DOHH2 (cell line): ENCODE measurements at regions not wholly inside any gene's neighbourhood (a gene's known extent, or its start where the extent isn't known, plus 50 kb on each side); places are given as distances from the start of the nearest gene placed in this dataset.
"Not testable (repeated sequence)": the region's sequence is repeated elsewhere in the genome, so short reads cannot be mapped to it uniquely, and the experiment has no call there.

ENCODE experiments used
- H3F3A ChIP-seq: fragments of 200-600 bp; sonication (generic), shearing (Covaris generic); 2 replicates; pipeline ENCODE4 v1.6.0; 2016; ENCODE audit warnings: antibody characterized with exemption, mild to moderate bottlenecking; ENCODE audit not compliant: control insufficient read depth, insufficient read depth
- H3K27ac ChIP-seq: fragments of 200-600 bp; sonication (generic); 2 replicates; pipeline ENCODE4 v1.5.1; 2014; ENCODE audit warnings: low read depth, mild to moderate bottlenecking, low read length, moderate library complexity
- H3K27me3 ChIP-seq: fragments of 200-600 bp; sonication (generic); 2 replicates; pipeline ENCODE4 v1.6.1; 2014; ENCODE audit warnings: mild to moderate bottlenecking, low read length, mixed read lengths; ENCODE audit not compliant: control insufficient read depth
- H3K36me3 ChIP-seq: fragments of 200-600 bp; sonication (generic); 2 replicates; pipeline ENCODE4 v1.6.1; 2014; ENCODE audit warnings: mild to moderate bottlenecking, low read length, moderate library complexity, mixed read lengths; ENCODE audit not compliant: control insufficient read depth
- H3K4me1 ChIP-seq: fragments of 200-600 bp; sonication (generic); 2 replicates; pipeline ENCODE4 v1.6.1; 2014; ENCODE audit warnings: mild to moderate bottlenecking, low read length, mixed read lengths; ENCODE audit not compliant: control insufficient read depth
- H3K4me2 ChIP-seq: fragments of 200-600 bp; sonication (generic); 2 replicates; pipeline ENCODE4 v1.6.0; 2014; ENCODE audit warnings: mild to moderate bottlenecking, low read length, moderate library complexity
- H3K4me3 ChIP-seq: fragments of 200-600 bp; sonication (generic); 2 replicates; pipeline ENCODE4 v1.5.1; 2014; ENCODE audit warnings: mild to moderate bottlenecking, low read length, mixed read lengths
- H3K79me2 ChIP-seq: fragments of 200-600 bp; sonication (generic); 2 replicates; pipeline ENCODE4 v1.6.1; 2014; ENCODE audit warnings: mild to moderate bottlenecking, low read length, mixed read lengths; ENCODE audit not compliant: control insufficient read depth
- H3K9me2 ChIP-seq: fragments of 200-600 bp; sonication (generic); replicated peaks from 2 replicates; pipeline ENCODE4 v1.6.1; 2014; ENCODE audit warnings: mild to moderate bottlenecking, low read length, mixed read lengths; ENCODE audit not compliant: control insufficient read depth
- H3K9me3 ChIP-seq: fragments of 200-600 bp; sonication (generic); 2 replicates; pipeline ENCODE4 v1.6.1; 2014; ENCODE audit warnings: antibody characterized with exemption, low read length, mixed read lengths; ENCODE audit not compliant: control insufficient read depth, insufficient read depth
- H4K20me1 ChIP-seq: fragments of 200-600 bp; sonication (generic); 2 replicates; pipeline ENCODE4 v1.6.0; 2014; ENCODE audit warnings: low read depth, mild to moderate bottlenecking, antibody characterized with exemption, low read length, moderate library complexity; ENCODE audit not compliant: control insufficient read depth, insufficient read depth

DNA sequence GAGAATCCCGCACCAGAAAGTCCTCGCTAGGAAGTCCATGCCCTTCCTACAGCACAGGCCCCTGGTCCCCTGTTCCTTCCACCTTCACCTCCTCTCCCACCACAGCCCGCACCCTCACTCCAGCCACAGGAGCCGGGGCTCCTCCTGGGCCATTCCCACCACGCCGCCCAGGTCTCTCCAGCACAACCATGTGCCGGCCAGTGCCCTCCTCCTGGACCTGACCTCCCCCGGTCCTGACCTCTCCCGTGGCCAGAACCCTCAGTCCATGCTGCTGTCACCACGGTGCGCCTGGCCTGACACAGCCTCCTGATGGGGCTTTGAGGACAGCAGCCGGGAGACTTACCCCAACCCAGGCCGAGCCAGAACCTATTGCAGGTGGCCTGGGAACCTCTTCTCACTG is 1446.6 kb upstream of the TPTE start:
- H3F3A ChIP-seq, H3K4me1 ChIP-seq, H3K4me2 ChIP-seq, H3K4me3 ChIP-seq, H3K27me3 ChIP-seq, H3K9me3 ChIP-seq, H3K9me2 ChIP-seq, H3K27ac ChIP-seq, H3K36me3 ChIP-seq, H4K20me1 ChIP-seq, H3K79me2 ChIP-seq: not testable (repeated sequence)

DNA sequence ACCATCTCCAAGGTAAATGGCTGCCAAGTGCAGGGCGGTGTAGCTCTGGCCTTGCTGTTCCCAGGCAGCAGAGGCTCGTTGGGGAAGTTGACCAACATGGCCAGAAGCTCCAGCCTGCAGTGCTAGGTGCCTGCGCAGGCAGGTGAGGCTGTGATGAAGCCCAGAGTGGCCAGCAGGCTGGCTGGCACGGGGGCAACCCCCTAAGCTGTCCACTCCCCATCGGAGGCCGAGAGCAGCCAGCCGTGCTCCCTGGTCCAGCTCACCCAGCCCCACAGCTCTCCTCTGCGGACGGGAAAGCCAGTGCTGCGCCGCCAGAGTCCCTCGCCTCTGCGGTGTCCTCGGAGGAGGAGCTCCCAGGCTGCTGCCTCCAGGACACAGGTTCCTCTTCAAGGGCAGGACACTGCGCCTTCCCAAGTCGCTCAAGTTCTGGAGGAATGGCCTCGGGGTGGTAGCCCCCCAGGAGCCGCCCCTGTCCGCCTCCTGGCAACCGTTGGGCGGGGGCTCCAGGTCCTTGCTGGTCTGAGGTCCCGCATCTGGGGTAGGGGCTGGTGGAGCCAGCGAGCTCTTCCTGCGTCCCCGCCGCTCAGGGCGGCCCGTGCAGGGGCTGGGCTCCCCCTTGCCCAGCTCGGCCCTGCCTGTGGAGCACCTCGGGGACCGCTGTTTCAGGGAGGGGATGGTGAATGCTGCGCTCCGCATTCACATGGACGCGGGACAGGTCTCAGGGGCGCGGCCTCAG is 1438.1 kb upstream of the TPTE start:
- not testable (repeated sequence) for H3F3A ChIP-seq, H3K9me2 ChIP-seq, H3K27me3 ChIP-seq, H3K79me2 ChIP-seq, H3K9me3 ChIP-seq, H3K4me2 ChIP-seq, H3K4me1 ChIP-seq, H3K27ac ChIP-seq, H4K20me1 ChIP-seq, H3K4me3 ChIP-seq, H3K36me3 ChIP-seq

DNA sequence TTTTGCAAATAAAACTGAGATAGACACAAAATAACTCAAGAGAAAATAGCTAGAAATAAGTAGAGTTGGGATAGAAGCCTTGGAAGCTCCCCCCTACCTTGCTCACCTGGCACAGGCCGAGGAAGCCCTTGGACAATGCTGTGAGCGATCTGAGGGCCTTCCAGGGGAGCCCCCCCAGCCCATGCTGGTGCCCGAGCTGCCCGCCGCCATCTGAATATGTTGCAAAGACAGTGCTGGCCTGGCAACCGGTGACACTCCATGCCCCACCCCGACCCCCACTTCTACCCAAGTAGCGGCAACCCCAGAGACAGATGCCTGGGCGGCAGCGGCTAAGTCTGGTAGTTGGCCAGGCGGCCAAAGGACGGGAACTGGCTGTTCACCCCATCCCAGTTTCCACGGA is 1435.1 kb upstream of the TPTE start:
- not testable (repeated sequence) for H3K4me3 ChIP-seq, H3K9me2 ChIP-seq, H4K20me1 ChIP-seq, H3K4me2 ChIP-seq, H3K9me3 ChIP-seq, H3F3A ChIP-seq, H3K27ac ChIP-seq, H3K4me1 ChIP-seq, H3K36me3 ChIP-seq, H3K27me3 ChIP-seq, H3K79me2 ChIP-seq

DNA sequence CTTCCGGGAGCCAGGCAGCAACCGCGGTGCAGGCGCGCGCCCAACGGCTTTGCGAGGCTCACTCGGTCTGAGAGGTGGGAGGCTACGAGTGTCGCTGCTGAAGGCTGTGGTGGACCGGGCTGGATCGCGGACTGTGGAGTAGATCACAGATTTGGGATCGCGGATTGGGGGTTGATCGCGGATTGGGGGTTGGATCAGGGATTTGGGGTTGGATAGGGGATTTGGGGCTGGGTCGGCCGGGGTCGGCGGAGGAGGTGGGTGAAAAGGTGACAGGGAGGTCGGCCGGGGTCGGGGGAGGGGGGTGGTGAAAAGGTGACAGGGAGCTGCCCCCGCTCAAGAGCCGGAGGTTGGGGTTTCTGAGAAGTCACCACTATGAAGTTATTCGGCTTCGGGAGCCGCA is 1433.6 kb upstream of the TPTE start:
- H3K9me2 ChIP-seq, H3K36me3 ChIP-seq, H3K4me1 ChIP-seq, H3F3A ChIP-seq, H4K20me1 ChIP-seq, H3K4me2 ChIP-seq, H3K79me2 ChIP-seq, H3K9me3 ChIP-seq, H3K4me3 ChIP-seq, H3K27ac ChIP-seq, H3K27me3 ChIP-seq: not testable (repeated sequence)

DNA sequence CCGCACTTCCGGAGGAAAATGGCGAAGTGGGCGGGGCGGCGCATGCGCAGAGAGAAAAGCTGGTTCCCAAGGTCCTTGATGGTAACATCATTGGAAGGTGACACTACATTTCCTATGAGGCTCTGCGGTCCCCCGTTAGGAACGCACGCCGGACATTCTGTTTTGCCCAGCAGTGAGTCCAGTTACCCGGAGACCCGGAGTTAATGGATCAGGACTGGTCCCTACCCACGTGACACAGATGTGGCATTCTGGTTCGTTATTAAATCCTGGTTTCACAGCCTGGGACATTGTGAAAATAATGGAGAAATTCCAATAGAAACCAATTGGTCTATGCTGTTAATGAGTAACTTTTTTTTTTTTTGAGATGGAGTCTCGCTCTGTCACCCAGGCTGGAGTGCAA is 1391.6 kb upstream of the TPTE start:
- not testable (repeated sequence) for H4K20me1 ChIP-seq, H3K4me1 ChIP-seq, H3K4me2 ChIP-seq, H3K27ac ChIP-seq, H3F3A ChIP-seq, H3K79me2 ChIP-seq, H3K4me3 ChIP-seq, H3K27me3 ChIP-seq, H3K9me3 ChIP-seq, H3K9me2 ChIP-seq, H3K36me3 ChIP-seq

DNA sequence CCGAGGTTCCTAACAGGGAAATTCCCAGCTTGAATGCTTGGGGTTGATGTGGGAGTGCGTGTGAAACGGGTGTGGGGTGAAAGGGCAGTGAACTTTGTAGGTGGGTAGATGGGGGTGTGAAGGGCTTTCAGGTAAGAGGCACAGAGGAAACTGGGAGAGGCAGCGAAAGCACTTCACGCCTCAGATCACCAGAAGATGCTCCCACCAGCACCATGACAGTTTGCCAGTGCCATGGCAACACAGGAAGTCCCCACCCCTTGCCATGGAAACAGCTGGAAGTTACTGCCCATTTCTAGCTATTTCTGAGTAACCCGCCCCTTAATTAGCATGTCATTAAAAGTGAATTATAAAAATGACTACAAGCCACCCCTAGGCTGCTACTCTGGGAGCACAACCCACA is 1390.6 kb upstream of the TPTE start:
- not testable (repeated sequence) for H3K36me3 ChIP-seq, H3F3A ChIP-seq, H3K27me3 ChIP-seq, H3K27ac ChIP-seq, H4K20me1 ChIP-seq, H3K9me3 ChIP-seq, H3K4me3 ChIP-seq, H3K4me1 ChIP-seq, H3K4me2 ChIP-seq, H3K79me2 ChIP-seq, H3K9me2 ChIP-seq
